NK-92 treated with Interleukin-12 subunit alpha and Interleukin-12 subunit beta, amount 100 ng/mL, for 24 hours (cell line): ENCODE measurements at regions not wholly inside any gene's neighbourhood (a gene's known extent, or its start where the extent isn't known, plus 50 kb on each side); places are given as distances from the start of the nearest gene placed in this dataset.
"Not testable (repeated sequence)": the region's sequence is repeated elsewhere in the genome, so short reads cannot be mapped to it uniquely, and the experiment has no call there.

Experiments
- DNase-seq: peaks from one replicate; lab custom pipeline; 2025; lab: John Stamatoyannopoulos, UW

DNA sequence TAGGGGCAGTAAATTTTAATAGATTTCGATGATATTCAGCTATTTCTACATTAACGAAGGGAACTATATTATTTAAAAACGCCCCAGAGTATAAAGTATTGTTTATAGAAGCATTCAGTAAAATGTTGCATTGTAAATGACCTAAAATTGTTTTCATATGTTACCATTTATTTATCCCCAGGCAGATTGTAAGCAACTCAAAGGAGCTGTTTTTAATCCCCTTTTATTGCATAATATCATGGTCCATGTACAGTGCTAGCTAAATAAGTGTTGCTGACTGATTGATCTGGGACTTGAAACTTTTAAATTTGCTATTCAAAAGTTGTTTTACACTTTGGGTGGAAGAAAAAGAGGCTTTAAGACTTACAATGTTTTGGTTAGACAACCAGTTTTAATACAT, 199.0 kb upstream of the SLC38A2 start:
- no peak for DNase-seq

DNA sequence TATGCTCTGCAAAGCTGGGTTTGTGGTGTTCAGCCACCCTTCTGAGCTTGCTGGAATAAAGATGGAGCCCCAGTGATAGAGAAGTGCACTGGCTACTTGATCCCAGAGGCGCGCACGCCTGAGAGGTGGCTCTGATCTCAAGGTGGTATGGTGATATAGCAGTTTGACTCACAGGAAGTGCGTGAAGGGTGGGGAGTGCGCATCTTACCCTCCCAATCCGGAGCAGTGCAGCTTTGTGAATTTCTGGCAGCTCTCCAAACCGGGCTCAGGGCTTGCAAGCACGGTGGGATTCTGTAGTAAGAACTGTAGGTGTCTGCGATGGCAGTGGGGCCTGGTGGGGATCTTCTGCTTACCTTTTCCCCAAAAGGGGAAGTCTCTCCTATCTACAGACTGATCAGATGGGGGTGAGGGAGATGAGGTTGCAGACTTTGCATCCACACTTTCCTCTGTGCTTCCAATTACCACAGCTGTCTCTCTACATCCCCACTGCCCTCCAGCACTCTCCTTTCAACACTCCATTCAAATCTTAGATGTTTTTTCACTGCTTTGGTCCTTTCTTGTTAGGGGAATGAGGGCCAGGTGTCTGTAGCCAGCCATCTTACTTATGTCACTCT, 197.4 kb upstream of the SLC38A2 start:
- DNase-seq, result no peak

DNA sequence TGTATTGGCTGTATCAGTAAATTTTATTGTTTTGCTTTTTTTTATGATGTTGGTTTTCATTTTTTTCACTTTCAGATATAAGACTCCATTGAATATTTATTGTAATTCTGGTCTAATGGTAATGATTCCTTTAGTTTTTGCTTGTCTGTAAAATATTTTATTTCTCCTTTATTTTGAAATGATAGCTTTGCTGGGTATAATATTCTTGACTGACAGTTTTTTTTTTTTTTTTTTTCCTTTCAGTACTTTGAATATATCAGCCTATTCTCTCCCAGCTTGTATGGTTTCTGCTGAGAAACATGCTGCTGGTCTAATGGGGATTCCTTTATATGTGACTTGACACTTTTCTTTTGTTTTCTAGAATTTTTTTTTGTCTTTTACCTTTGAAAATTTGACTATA, 195.1 kb upstream of the SLC38A2 start:
- no peak for DNase-seq

DNA sequence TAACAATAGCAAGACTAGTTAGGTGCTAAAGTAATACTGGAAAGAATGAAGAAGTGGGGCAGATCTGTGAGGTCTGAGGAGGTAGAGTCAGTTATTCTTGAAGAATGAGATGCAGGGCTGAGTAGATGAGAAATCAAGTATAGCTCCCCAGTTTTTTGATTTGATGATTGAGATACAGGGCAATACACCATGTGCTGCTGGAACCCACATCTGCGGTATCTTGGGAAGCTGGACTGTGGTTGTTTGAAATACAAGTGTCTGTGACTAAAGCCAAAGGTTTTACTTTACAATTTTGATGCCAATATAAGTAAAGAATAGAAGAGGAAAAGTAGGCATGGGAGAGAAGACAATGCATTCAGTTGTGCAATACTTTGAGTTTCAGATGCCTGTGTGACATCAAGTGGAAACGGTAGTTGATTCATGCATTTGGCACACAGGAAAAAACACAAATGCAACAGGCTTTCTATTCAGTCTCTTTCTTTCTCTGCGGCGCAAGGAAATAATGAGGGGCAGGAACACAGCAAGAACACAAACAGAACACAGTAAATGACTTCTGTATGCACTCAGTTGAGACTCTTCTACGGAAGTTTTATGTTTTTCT, 190.2 kb upstream of the SLC38A2 start:
- no peak for DNase-seq

DNA sequence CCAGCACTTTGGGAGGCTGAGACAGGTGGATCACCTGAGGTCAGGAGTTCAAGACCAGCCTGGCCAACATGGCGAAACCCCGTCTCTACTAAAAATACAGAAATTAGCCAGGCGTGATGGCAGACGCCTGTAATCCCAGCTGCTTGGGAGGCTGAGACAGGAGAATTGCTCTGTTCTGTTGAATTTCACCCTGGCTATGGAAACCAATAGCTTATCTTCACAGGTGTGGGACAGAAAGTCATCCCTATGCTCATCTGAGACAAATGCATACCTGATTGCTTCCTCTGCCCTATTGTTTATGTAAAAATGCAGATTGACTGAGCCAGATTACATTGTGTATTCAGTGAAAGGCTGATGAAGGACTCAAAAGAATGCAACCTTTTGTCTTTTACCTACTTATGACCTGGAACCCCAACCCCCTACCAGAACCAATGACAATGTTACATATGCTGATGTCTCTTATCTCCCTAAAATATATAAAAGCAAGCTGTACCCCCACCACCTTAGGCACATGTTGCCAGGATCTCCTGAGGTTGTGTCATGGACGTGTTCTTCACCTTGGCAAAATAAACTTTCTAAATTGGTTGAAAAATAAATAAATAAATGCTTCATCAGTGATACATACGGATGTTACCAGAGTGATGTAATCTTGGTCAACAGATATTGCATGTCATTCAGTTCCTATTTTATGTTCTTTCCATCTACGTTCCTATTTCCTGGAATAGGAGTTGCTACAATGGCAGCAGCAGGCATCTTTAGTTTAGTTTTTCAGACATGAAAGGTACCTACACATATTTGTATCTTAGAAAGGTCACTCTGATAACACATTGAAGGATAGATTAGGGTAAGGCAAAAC, 189.4 kb upstream of the SLC38A2 start:
- not testable (repeated sequence) for DNase-seq

DNA sequence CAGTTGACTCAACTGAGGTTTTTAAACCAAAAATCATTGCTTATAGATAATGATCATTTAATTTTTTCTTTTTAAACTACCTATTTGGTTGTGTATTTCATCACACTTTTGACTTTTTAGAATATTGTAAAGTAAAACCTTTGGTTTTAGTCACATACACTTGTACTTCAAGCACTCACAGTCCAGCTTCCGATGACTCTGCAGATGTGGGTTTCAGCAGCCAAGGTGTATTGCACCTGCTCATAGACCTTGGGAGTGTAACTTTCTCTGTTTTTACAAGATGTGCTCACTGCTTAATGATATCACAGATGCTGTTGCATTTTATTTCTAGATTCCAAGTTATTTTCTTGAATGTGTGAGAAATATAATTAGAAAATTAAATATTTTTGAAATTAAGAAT, 188.3 kb upstream of the SLC38A2 start:
- DNase-seq, result no peak

DNA sequence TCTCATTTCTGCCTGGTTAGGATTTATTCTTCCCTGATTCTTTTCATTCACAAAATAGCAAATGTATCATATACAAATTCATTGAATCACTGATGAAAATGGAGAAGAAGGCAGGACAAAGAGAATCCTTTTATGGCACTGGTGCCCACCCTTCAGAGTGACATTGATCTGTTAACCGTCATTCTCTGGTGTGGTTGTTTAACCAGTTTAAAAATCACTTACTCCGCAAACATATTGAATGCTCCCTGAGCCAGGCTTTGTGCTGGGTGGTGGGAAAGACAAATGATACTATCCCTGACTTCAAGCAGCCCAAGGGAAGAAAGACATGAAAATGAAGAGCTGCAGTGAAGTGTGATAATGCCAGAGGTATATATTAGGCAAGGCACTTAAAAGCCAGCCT, 187.5 kb upstream of the SLC38A2 start:
- DNase-seq, result no peak

DNA sequence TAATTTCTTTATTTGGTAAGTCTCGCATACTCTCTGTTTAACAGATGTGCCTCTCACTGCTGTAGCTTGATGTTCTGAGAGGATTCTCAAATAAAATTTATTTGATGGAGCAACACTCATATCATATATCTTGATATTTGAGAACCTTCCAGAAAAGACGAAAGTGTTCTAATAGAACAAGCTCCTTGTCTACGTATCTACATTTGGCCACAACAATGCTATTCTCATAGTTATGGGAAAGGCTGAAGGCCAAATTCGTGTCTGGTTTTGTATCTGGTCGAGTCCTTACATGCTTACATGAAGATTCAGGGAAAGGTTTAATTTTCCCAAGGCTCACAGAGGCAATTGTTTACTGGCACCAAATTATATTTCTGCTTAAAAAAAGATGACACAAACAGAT, 186.7 kb upstream of the SLC38A2 start:
- no peak for DNase-seq

DNA sequence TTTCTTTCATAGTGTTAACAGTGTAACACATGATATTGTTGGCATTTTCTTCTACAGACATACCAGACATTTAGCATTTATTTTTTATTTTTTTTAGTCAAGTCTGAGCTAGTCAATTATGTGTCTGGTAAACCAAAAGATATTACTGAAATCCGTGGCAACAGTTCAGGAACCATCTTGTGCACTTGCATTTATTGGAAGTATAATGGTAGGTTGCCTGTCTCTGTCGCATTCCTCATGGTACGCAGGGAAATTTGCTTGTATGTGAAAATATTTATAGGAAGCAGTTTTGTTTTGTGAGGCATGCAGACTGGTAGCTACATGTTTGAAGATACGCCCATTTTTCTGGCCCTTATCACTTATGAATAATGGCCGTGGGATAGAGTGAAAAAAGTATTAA, 186.1 kb upstream of the SLC38A2 start:
- no peak for DNase-seq

DNA sequence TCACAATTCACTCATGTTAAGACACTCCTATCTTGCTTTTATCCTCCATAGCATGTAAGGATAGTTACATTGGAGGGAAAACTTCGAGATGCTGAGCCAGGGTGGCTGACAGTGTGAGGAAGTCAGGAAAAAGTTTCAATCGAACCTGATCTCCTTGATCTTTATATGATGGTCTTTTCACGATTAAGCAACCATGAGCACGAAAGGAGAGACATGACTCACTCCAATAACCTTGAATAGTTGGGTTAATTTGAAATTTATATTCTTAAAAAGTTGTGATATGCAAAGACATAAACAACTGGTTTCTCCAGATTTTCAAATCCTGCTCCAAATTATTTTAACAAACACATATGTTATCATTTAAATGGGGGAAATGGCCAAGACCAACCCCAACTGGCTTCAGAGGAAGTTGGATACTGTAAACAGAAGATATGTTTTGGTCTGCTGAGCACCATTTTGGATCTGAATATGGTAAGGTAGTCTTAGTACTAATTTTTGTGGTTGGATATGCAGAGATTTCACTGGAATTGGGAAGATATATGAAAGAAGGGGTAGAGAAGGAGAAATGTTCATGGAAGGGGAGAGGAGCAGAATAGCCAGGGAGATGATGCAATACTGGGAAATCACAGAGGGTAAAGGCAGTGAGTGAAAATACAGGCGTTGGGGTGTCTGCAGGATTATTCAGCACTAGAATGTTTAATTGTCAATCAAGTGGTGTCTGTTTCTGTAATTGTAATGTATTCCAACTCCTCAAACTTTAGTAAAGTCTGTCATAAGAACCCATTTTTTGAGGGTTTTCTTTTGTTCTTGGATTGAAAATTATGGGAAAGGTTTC, 185.2 kb upstream of the SLC38A2 start:
- DNase-seq, result no peak

DNA sequence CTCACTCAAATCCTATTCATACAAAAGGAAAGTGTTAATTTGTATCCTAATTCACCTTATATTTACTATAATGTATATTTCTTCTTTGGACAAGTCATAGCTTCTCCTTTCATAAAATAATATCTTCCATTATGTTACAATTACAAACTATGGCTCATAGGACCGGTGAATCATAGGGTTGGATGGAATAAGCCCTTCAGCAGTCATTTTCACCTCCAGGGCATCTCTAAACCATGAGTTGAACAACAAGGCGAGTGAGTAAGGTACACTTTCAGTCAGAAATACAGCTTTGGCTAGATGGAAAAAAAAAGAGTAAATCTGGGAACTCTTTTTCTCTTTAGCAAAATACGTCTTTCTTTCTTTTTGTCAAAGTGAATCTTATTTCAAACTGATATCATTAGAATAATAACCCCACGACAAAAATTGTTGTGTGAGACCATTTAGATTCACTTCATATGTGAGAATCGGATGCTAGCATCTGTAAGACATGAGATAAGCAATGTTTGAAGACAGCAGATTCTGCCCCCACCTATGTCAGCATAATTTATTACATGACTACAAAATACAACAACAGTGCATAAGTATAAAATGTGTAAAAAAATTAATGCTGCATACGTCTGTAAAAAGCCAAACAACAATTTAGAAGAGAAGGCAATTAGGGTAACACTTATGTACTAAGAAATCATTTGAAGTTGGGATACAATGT, 184.4 kb upstream of the SLC38A2 start:
- DNase-seq, result no peak

DNA sequence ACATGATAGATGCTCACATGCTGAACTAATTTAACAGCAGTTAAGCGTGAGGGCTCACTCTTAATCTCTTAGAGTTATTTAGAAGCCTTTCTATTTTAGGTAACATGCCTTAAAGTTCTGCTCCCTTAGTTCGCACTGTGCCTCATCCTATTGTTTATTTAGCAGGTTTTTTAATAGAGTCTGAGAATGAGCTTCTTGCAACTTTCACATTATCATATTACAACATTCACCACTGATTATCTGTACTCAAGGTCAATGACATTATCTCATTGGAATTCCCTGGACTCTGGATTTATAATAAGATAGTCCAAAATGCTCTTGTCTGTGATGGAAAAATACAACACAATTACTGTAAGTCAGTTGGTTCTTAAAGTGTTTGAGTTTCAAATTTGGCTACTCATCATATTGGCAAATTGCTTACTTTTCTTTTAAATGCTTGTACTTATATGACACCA, 183.6 kb upstream of the SLC38A2 start:
- no peak for DNase-seq

DNA sequence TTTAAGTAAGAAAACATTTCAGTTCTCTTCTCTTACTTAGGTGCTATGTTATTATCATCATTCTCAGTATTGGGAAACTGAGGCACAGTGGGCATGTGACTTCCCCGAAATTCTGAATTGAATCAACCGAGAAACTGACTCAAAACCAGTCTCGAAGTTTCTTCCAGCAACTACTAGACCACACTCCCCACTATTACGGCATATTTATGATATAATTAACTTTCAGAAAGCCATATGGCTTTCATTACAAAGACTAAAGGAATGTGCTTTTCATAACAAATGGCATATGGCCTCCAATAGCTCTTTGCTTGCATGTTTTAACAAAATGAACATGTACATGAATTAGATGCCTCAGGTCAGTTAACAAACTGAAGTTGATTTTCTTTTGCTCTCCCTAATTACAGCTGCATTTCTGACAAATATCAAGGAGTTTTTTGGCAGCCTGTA, 182.9 kb upstream of the SLC38A2 start:
- no peak for DNase-seq

DNA sequence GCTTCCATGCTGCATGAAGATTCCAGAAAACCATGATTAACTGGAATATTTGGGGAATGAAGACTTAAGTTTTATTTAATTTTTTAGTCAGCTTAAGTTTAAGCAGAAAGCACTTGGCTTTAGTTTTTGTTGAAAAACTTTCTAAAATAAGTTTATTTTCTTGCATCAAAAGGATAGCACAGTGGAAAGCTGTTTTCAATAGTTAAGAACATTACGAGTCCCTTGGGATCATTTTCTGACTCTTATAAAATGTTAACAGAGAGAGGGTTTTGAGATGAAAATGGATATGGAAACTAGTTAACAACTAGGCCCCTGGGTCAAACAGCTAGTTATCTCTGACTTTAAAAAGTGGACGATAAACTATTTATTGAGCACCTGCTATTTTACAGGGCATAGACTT, 181.9 kb upstream of the SLC38A2 start:
- DNase-seq, result no peak

DNA sequence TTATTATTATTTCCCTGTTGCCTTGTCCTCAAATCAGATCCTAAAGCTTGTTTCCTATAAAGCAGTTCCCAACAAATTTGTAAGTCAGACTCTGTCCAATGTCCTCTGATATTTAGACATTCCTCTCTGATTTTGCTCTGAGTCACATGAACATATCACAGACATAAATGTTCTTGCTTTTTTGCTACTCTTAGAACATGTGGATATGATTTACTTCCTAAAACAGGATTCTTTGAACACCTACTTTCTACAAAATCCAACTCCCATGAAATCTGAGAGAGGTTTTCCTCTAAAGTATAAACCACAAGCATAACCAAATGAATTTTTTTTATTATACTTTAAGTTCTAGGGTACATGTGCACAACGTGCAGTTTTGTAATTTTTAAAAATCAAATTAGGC, 181.3 kb upstream of the SLC38A2 start:
- no peak for DNase-seq

DNA sequence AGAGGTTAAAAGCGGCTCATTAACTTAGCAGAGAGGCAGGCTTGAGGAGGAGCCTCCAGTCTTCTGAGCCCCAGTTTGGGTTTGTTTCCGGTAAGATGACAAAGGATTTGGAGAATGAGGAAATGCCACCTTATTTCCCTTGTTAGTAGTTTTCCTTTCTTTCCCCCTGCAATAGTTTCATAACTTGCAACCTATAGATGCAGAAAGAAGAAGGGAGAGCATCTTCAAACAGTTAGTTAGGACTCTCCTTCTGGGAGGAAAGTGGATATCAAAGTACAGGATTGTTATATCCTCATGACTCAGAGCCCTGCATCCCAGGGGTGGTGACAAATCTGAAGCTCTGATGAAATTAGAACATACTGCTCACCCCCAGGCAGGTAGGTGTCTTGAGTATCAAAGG, 180.7 kb upstream of the SLC38A2 start:
- no peak for DNase-seq

DNA sequence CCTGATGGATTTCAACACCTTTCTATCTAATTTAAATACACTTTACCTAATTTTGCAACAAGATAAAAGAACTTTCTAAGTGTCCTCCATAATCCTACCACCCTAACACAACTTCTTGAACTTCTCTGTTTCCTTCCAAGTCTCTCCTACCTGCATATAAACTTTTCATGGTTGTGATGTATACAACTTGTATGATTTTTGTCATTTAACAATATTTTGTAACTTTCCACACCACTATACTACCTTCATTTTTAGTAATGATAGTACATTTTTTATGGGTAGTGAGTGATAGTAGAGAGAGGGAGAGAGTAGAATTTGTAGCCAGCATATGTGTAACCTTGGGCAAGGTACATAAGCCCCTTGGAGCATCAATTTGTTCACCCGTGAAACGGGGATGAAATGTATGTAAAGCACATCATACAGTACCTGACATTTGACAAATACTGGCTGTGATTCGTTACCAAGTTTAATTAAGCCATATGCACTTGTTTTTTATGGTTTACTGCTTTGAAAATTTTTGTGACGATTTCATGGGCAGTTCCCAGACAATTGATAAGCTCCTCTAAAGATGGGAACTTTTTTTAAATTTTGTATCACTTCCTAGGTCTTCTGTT, 177.8 kb upstream of the SLC38A2 start:
- no peak for DNase-seq

DNA sequence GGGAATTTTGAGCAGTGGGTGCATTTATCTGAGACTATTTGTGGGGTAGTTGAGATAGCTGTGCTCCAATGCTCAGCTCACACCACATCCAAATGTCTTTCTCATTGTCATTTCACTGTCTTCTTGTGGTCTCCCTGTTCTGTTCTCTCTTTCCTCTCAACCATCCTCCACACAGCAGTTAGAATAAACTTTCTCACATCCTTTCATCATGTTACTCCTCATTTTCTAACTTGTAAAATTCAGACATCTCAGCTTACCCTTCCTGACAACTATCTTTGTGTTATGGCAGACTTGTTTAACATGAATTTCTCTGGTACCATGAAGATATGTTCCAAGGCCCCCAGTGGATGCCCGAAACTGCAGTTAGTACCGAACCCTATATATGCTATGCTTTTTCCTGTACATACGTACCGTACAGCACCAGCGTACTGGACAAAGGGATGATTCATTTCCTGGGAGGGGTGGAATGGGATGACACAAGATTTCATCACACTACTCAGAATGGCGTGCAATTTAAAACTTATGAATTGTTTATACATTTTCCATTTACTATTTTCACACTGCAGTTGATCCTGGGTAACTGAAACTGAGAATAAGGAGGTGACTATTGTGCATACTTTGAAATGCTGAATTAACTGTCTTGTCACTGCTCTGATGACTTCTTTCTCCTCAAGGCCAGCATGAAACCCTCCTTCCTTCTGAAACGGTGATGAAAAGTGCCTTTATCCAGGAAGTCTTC, 177.1 kb upstream of the SLC38A2 start:
- no peak for DNase-seq

DNA sequence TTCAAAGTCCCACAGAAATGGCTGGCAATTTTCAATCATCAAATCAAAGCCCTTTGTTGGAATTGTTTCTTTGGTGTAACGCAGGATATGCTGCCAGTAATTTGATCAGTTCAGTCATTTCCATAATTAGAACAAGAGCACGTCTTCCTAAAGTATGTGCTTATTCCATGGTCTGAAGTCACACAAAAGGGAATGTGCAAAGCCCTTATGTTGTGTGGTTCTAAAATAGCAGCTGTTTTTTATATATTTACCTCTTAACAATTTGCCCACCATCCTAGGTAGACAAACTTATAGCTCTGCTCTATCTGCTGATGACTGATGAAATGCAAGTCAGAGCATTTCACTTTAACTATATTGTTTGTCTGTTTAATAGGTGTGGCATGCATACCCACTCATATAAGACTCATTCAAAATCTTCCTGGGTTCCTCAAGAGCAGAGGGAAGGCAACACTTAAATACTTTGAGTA, 176.1 kb upstream of the SLC38A2 start:
- no peak for DNase-seq
